CD4-positive, alpha-beta T cell treated with Interferon alpha-2 for 1 hour (primary cell): ENCODE measurements at regions not wholly inside any gene's neighbourhood (a gene's known extent, or its start where the extent isn't known, plus 50 kb on each side); places are given as distances from the start of the nearest gene placed in this dataset.

Experiments used
- DNase-seq, 2 donors: peaks; one replicate each; pipeline ENCODE4 v3.0.0-alpha.2; 2020 to 2022

DNA sequence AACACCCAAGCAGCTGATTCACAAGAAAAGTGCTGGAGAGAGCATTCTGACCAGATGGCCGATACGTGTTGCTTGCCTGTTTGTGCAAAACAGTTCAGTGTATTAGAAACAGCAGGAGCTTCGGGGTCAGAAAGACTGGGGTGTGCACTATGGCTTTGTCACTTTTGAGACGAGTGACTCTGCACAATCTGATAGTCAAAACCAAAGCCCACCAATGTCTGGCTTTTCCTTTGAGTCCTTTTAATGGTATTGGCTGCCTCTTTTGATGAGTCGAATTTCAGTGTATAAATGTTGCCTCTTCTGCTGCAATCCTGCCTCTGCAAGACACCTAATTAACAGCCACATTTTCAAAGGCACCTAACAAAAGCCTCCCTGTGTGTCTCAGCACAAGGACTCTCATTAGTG is 444.6 kb downstream of the AJAP1 start:
- DNase-seq: no peak

DNA sequence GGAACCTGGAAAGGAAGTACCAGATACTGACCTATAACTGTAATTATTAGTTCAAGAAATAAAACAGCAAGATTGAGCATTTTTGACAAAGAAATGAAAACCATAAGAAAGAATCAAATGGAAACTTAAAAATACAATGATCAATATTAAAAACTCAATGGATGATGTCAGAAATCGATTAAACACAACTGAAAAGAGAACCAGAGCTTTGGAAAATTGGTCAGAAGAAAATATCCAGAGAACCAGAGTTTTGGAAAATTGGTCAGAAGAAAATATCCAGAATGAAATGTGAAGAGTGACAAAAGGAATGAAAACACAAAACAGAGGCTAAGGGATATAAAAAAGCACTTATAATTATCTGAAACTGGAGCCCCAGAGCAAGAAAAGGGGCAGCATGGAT is 438.6 kb downstream of the AJAP1 start:
- no peak for DNase-seq

DNA sequence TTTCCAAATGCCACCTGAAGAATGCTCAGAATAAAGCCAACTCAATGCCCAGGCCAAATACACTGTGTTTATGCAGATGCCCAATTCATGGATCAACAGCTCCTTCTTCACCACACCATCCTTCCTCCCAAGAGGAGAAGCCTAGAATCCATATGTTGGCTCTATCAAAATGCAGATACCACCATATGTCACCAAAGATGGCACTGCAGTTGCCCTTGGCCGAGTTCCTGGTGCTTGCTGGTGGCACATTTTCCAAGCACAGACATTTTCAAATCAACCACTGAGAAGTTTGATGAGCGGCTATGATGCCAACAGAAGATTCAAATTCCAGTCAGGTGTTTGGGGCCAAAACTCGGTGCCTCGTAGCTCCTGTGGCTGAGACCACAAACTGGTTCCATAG is 430.3 kb downstream of the AJAP1 start:
- no peak for DNase-seq

DNA sequence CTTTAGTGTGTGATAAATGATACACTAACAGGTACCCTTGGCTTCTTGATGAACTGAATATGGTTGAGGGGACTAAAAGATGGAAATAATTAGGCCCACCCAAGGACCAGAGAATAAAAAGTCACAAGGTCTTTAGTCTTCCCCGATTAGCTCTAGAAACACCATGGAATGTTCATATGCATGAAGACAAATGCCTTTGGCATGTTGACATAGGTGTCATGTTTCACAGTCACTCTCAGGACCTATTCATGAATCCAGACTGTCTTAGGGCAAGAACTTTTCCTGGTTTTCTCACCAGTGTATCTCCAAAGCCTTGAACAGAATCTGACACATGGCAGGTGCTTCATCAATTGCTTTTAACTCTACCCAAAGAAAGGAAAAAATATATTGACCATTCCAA is 412.8 kb downstream of the AJAP1 start:
- no peak for DNase-seq

DNA sequence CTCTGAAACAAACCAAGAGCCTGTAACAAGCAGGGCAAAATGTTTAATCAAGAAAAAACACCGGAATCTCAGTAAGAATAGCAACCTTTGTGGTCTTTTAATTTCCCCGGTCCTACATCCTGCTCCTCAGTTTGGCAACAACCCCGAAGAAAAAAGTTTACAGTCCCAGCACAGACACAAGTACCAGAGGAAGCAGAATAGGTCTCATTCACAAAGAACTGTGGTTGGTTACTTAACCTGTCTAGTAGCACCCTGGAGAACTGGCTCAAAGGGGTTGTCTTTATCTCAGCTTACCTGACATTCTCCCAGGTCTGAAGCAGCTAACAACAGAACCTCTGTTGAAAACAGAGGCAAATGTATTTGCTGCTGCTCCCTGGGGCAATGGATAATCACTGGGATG is 399.3 kb downstream of the AJAP1 start:
- DNase-seq: no peak

DNA sequence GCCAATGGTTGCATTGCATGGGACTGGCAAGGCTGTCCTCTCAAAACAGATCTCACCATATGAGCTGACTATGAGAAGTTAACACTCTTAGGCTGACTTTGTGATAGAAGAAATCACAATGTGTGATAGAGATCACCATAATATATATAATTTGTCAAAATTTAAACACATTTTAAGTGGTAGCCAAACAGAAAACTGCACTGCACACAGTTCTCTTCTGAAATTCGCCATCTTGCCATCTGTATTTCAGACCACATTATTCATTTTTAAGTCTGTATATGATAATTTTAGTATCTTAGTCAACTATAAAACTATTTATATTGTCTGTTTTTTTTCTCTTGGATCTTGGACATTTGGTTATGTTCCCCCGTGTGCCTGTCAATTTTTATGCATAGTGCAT is 374.7 kb downstream of the AJAP1 start:
- DNase-seq: no peak

DNA sequence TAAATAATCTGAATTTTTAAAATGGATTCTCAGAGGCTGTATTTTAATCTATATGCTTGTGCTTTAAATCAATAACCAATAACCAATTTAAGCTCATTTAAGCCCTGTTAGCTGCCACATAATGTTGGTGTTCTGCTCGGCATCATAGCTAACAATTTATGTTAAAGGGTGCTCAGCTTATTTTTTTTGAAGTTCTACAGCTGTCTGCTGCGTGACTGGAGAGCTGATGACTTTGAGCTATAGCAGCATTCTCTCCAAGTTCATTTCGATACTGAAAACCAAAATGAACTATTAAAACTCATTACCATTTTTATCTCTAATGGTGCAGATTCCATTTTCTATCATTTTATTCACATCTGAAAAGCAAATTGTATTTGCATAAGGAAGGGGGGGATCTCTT is 357.8 kb downstream of the AJAP1 start:
- DNase-seq: no peak

DNA sequence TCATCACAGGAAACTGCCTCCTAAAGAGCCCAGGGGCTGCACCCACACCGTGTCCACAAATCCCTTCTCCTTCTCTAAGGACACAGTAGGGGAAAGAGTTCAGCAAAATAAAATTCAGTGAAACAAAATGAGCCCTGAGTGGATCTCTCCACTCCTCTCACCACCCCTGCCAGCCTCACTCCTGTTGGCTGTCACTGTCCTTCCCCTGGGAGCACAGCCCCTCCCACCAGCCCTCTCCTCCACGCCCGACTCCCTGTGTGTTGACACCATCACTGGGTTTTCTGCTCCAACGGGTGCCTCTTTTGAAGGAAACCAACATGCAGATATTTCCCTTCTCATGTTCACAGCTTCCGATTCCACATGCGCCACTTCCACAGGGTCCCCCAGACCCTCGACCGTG is 356.2 kb downstream of the AJAP1 start:
- no peak for DNase-seq

DNA sequence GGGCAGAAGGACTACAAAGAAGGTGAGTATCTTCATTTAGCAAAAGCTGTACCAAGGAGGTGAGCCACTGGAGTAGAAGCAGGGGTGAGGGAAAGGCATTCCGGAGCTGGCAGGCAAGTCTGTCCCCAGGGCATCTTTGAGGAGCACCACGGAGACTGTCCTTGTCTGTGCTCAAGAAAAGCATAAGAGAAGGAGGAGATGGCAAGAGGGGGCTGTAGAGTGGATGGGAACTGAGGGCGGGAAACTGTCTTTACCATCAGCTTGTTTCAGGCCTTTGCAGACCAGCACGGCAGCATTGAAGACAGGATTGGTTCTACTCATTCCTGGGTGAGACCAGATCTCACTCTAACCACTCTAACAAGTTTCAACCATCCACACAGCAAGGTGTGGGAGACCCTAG is 355.8 kb downstream of the AJAP1 start:
- DNase-seq: no peak

DNA sequence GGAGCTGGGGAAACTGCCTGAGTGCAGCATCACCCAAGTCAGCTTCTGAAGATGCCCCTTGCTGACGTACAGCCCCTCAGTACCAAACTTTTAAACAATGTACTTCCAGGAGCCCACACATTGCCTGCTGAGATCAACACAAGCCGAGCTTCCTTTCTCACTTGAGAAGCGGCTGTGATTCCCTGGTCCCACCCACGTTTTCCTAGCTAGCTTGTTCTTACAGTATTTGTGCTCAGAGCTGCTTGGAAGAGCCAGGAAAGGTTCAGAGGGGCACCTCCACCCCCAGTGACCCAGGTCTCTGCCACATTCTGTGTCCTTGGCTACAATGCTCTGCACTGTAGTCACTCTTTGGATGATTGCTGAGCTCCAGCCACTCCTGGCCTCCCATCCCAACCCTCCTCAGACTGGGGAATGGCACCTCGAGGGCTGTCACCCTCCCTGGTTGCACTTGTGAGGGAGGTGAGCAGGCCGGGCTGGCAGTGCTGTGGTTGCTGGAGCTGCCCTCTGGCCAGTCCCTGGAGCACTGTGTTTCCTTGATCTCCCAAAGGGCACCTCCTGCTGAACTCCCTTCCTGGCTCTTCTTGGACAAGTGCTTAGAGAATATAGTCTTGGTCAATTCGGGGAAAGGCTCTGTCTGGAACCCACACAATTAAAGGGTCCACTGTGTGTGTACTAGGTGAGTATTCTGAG is 355.1 kb downstream of the AJAP1 start:
- DNase-seq: no peak

DNA sequence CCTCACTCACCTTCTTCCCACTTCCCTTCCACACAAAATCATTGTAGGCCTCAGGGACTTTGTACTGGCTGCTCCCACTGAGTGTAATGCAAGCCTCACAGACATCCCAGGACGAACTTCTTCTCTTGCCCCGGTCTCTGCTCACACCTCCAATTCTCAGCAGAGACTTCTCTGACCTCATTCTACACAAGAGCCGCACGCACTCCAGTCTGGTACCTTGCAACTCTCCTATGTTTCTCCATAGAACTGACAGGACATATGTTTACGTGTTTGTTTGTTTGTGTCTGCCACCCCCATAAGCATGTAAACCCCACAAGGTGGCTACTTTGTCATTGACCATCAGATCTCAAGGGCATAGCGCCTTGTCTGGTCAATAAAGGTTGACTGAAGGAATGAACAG is 350.8 kb downstream of the AJAP1 start:
- DNase-seq: no peak

DNA sequence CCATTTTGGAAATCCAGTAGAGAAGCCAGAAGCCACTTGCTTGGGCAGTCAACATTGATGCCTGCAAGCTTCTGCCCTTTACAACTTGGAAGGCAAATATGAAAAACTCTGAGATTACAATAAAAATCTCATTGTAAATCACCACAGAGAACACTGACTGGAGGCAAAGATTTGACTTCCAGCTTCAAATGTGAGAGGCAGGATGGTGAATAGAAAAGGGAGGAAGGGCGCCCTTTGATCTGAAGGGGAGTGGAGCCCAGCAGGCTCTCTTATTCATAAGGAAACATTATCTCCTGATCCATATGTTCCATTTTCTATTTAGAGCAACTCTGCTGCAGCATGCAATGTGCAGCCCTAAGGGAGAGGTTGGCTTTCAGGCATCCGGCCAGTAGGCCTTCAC is 348.3 kb downstream of the AJAP1 start:
- DNase-seq: no peak

DNA sequence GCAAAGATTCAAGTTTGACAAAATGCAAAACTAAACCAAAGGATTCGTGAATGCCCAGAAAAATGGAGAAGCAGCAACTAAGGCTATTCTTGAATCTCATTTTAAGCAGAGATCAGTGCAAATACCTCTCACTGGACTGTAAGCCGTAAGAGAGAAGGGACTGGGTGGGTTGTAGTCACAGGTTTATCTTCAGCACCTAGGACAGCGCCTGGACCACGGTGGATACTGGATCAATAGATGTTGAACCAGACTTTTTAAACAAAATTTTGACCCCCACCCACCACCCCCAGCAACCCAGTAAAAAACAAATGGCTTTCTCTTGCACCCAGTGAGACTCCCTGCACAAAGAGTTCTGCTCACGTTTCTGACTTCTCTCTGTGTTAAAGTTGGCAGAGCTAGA is 347.1 kb downstream of the AJAP1 start:
- DNase-seq: no peak

DNA sequence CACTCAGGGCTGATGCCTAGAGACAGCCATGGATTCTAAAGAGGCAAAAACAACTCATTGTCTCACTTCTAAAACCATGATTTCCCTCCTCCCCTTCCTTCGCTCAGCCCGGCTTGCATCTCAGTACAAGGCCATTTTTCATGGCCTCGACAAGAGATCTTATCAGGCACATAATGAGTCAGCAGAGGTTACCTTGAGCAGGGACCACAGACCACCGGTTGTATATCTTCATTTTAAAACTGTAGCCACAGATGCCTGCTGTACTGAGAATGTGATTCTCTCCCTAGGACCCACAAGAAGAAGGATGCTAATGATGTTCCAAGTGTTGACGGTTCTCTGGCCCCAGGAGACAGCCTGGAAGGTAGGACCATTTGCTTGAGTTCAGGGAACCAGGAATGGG is 331.9 kb downstream of the AJAP1 start:
- DNase-seq: no peak

DNA sequence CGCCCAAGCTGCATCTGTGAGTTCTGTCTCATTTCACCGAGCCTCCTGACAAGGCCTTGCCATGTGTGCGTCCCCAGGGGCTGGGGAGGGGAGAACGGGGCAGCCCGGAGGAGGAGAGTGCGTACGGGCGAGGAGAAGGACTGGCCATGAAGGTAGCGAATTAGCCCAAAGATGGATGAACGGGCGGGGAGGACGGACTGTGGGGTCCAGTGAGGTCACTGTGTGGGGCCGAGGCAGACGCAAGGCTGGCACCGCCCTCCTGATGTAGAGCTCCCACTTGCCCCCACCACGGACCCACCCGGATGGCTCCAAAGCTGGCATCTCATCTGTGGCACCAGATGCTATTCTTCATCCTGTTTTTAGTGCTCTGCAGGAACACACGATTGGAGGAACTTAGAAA is 330.4 kb downstream of the AJAP1 start:
- no peak for DNase-seq

DNA sequence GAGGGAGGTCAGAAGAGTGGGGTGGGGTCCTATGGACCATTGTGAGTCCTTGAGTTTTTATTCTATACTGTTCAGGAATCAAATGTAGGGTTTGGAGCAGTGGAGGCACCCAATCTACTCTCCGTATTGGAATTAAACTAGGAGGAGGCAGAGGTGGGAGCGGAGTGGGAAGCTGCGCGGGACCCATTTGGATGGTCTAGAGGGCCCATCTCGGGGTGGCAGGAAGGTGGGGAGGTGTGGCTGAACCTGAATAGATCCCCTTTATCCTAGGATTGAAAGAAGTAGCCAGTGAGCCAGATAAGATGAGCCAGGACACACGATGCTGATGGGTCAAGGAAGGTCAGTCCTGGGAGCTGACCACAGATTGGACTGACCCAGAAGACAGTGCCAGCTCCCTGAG is 325.8 kb downstream of the AJAP1 start:
- no peak for DNase-seq

DNA sequence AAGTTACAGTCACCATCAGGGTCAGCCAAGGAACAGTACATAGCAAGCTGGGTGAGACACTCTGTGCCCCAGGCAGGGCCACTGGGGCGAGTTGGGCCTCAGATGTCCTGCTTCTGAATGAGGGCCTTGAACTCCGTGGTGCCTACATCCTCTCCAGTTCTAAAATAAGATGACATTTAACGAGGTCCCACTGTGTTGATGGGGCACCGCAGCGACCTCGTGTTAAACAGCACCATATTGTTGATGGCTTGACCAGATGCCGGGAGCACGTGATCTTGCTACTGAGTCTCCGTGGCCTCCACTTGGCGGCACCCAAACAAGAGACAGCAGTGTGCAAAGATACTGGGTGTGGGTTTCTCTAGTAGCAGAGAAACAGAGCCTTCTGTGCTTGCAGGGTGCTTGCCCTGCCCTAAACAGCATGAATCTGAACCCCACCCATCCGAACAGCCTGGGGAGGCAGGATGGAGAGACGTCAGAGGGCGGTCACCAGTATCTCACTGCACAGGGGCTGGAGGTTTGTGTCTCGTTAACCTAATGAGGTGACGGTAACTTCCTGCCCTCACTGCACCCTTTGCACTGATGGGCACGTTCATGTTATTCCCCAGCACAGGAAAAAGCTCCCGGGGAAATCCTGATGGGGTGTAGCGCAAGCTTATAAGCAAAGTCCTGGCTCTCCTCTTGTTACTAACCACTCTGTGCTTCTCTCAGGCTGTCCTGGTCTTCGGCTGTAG is 324.4 kb downstream of the AJAP1 start:
- DNase-seq: no peak

DNA sequence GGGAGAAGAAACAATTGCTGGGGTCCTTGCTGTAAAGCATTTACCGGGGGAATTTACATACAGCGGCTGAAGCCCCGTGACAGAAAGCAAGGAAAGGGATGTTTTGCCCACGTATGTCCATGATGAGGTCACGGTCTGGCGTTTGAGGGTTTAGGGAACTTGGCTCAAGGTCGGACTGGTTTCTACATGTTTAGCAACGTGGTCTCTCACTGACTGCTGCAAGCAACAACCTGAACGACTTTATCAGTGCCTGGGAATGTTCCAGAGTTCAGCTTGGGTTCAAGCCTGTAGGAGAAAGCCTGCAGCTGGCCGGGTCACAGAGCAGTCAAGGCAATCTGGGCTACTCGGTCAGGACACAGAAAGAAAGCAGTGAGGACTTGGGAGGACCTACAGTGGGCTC is 323.3 kb downstream of the AJAP1 start:
- DNase-seq: no peak

DNA sequence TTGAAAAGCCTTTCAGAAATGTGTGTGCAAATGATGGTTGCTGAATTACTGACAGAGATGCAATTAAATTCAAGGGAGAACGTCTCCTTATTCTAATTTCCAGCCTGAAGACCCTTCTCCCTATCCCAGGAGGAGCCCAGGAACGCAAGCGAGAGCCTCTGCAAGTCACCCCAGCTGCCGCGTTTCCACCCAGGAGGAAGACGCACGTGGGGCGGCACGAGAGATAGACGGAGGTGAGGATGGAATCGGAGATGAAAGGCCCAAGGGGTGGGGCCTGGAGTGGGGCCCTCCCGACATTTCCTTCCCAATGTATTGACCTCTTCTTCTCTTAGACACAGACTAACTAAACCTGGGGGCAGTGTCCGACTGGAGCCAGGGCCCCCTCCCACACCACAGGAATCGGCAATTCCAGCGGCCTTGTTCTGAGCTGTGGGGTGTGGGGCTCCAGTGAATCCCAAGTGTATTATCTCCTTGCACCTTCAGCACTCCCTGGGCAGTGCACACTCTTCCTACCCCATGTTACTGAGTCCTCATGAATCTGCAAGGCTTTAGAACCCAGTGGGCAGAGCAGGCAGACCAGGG is 322.5 kb downstream of the AJAP1 start:
- no peak for DNase-seq

DNA sequence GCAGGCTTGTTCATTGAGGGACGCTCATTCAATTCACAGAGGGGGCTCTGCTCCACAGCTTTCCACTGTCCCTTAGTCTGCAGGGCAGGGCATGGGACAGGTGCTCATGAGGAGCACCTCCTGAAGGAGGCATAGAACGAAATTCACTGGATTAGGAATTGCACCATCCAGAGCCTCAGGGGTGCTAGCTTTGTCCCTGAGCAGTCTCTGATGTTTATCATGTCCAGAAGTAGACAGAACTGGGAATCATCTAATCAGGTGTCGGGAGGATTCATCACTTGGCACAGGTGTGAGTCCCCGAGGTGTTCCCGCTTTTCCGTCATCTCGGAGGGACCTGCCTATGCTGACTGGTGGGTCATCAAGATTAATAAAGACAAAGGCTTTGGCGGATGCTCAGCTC is 321.4 kb downstream of the AJAP1 start:
- no peak for DNase-seq

DNA sequence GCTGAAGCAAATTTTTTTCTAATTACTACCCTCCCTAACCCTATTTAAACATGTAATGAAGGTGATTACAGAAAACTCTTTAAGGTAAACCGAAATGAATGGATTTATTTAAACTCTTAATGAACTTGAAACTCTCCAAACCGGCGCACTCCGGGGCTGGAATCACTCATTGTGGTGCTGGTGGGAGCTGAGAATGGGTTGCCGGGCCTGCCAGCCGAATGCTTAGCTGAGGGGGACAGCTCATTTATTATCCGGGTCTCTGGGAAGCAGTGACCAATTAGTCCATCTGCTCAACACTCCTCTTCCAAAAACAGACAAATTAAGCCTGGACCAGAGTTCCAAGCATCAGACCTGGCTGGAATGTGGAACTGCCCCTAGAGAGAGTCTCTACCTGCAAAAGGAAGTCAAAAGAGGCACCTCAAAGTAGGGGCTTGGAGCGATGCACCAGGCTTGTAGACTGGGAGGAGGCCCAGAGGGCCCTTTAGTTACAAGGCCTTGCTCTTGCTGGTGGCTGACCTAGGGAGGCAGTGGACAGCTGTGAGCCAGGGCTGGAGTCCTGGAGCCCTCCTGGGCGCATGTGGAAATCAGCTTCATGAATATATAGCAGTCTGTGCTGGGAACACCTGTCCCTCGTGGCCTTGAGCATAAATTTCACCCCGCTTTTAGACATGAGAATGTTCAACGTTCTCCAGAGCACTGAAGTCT is 320.7 kb downstream of the AJAP1 start:
- DNase-seq: no peak

DNA sequence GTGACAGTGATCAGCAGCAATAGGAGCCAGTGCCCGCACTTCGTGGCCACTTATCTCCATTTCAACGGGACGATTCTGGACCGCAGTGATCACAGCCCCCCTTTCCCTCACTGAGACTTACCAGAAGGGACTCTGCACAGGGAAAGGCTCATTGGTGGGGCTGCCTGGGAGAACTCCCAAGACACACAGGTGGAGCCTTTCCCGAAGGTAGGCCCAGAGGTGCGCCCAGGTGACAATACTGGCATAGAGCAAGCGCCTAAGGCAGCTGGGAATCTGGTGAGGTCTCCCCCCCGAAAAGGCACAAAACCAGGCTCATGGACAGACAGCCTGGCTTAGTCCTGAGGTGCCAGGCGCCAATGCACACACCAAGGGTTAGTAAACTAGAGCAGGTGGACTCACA is 318.9 kb downstream of the AJAP1 start:
- no peak for DNase-seq

DNA sequence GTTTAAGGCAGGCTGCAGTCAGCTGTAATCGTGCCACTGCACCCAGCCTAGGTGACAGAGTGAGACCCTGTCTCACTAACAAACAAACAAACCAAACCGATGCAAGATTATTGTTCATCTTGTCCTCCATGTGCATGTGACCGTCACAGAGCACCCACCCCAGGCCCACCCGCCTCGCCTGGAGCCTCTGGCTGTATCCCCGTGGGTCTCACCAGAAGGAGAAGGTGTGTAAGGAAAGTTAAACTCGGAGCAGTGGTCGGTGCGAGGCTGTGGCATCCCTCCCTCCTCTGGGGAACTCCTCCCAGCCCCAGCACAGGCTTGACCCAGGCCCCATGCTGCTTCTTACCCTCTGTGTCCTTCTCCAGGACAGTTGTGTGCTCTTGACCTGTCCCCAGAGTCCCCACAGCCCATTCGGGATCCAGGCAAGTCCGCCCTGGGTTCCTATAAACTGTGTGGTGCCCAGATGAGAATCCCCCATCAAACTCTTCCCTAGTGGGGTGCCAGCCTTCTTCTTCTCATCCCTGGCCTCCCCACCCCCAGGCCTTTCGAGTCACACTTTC is 318.4 kb downstream of the AJAP1 start:
- no peak for DNase-seq

DNA sequence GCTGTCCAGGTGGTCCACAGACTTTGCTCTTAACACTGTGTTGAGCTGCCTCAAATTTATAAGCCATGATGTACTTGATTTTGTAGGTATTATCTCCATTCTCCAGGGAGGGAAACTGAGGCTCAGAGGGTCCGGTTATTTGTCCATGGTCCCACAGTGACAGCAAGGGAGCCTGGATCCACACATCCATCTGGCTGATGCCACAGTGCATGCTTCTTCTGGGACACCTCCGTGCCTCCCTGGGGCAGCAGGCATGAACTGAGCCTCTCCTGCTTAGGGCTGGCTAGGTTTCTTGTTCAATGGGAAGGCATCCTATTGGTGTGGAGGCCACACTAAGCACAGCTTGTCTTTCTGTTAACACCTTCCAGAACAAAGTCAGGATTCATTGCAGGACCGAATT is 317.3 kb downstream of the AJAP1 start:
- no peak for DNase-seq
